ENCODE measurements at regions not wholly inside any gene's neighbourhood (a gene's known extent, or its start where the extent isn't known, plus 50 kb on each side); places are given as distances from the start of the nearest gene placed in this dataset.

DNA sequence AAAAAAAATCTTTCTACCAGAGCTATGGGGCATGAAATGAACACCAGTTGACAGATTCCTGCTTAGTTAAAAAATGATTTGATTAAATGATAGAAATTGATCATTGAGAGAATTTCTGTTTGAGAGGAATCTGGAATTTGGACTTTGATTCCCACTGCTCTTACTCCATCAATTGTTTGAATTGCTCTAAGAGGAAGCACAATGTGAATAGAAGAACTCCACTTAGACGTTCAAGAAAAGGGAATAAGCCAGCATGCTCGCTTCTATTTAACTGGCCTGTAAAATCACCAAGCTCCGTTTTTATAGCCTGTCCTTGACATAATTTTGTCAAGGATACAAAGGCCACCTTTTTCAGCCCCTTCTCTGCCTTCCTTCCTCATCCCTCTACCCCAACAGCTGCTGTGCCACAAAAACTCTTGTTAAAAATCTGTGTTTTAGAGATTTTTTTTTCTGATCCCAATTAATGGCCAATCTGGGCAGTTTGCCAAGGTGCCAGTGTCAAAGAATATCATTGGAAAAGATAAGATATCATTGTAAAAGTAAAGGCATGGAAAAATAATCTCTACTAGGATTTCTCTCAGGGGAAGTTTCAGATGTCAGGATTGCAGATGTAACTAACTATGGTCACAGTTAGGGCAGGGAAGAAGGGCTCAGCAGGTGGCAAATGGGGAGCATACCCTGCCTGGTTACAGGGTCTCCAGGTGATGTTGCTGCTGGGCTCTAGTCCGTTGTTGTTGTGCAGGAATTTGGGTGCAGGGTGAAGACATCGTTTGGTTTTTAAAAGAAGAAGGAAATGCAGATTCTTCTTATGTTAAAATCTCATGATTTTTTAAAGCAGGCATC is 301.8 kb upstream of the PDZRN3 start:
- TF ChIP-seq, protein P1, sequence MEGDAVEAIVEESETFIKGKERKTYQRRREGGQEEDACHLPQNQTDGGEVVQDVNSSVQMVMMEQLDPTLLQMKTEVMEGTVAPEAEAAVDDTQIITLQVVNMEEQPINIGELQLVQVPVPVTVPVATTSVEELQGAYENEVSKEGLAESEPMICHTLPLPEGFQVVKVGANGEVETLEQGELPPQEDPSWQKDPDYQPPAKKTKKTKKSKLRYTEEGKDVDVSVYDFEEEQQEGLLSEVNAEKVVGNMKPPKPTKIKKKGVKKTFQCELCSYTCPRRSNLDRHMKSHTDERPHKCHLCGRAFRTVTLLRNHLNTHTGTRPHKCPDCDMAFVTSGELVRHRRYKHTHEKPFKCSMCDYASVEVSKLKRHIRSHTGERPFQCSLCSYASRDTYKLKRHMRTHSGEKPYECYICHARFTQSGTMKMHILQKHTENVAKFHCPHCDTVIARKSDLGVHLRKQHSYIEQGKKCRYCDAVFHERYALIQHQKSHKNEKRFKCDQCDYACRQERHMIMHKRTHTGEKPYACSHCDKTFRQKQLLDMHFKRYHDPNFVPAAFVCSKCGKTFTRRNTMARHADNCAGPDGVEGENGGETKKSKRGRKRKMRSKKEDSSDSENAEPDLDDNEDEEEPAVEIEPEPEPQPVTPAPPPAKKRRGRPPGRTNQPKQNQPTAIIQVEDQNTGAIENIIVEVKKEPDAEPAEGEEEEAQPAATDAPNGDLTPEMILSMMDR (IDR thresholded peaks at IDR 0.05; ENCODE audit: insufficient read depth, low read length, missing control alignments) = no peak
- DNase-seq (ENCODE audit: low read depth, low spot score) = no peak
- ChIA-PET CTCF (no interaction called here), POLR2A (no interaction called here)
- H3K4me3 ChIP-seq (ENCODE audit: low read depth, low read length) = no peak overlapping the region

DNA sequence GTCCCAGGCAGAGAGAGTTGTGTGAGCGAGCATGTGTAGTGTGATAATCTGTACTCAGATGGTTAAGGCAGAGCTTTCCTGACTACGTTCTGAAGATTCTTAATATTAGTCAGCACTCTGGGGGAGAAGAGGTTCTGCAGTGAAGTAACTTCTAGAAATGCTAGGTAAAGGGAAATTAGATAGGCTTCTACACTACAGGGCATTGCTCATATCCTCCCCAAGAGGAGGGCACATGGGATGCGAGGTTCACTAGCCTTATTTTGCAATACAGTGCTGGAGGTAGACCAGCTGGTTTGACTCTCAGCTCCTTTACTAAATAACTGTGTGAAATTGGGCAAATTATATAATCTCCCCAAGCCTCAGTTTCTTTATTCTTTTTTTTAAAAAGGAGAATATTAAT is 300.3 kb upstream of the PDZRN3 start:
- no peak overlapping the region for H3K4me3 ChIP-seq (ENCODE audit: low read depth, low read length)
- POLR2A ChIA-PET = no interaction called here
- DNase-seq (ENCODE audit: low read depth, low spot score) = no peak
- CTCF ChIA-PET = no interaction called here
- TF ChIP-seq, protein P1 (IDR thresholded peaks at IDR 0.05; ENCODE audit: insufficient read depth, low read length, missing control alignments) = no peak

DNA sequence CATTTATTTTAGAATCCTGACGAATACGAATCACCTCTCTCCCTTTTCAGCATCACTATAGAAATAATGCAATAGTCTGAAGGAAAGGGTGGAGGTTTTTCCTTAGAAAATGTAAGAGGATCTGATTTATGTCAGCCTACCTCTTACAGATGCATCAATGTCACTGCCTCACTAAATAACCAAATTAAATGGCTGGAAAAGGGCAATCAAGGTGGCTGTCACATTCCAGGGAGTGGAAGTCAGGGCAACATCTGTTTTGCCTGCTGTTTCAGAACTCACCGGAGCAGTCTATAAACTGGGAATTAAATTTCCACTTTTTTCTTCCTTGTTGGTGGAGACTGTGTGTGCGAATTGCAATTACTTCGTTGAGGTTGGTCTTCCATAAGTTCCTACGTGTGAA is 299.3 kb upstream of the PDZRN3 start:
- no peak overlapping the region for H3K4me3 ChIP-seq (ENCODE audit: low read depth, low read length)
- POLR2A ChIA-PET = interaction anchor here (0.6 kb wide), 1 partner anchor 75 kb away, joined by 4 read pairs; no protein-coding TSS in a partner anchor
- no peak for DNase-seq (ENCODE audit: low read depth, low spot score)
- CTCF ChIA-PET = no interaction called here
- TF ChIP-seq, protein P1 (IDR thresholded peaks at IDR 0.05; ENCODE audit: insufficient read depth, low read length, missing control alignments) = no peak

DNA sequence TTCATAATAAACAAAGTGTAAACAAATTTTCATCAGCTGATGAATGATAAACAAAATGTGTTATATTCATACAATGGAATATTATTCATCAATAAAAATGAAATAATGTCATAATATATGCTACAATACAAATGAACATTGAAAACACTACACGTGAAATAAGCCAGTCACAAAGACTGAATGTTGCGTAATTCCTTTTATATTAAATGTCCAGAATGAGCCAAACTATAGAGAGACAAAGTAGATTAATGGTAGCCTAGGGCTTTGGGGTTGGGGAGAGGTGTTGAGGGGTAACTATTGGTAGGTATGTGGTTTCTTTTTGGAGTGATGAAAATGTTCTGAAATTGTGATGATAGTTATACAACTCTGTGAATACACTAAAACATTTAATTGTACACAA is 292.9 kb upstream of the PDZRN3 start:
- no peak overlapping the region for H3K4me3 ChIP-seq (ENCODE audit: low read depth, low read length)
- no peak for DNase-seq (ENCODE audit: low read depth, low spot score)
- TF ChIP-seq, protein P1 (IDR thresholded peaks at IDR 0.05; ENCODE audit: insufficient read depth, low read length, missing control alignments) = no peak
- ChIA-PET POLR2A (no interaction called here), CTCF (no interaction called here)

DNA sequence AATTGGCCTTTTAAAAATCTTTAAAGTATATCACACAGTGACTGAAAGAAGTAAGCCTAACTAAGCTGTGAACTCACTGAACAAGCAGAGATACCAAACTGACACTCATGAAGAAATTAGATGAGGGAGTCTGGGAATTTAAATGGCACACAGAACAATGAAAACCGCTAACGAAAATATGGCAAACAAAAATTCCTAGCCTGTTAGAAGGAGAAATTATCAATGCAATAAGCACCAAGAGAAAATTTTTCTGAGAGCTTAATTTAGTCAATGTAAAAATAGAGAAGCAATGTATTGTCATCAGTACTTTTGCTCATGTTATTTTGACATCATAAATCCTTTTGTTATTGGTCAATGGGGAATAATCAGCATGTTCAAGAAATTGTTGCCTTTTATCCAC is 291.1 kb upstream of the PDZRN3 start:
- POLR2A ChIA-PET = no interaction called here
- CTCF ChIA-PET = interaction anchor here (1.6 kb wide), 1 partner anchor 8 kb away, joined by 3 read pairs; no protein-coding TSS in a partner anchor
- no peak overlapping the region for H3K4me3 ChIP-seq (ENCODE audit: low read depth, low read length)
- DNase-seq (ENCODE audit: low read depth, low spot score) = no peak
- TF ChIP-seq, protein P1 (IDR thresholded peaks at IDR 0.05; ENCODE audit: insufficient read depth, low read length, missing control alignments) = no peak

DNA sequence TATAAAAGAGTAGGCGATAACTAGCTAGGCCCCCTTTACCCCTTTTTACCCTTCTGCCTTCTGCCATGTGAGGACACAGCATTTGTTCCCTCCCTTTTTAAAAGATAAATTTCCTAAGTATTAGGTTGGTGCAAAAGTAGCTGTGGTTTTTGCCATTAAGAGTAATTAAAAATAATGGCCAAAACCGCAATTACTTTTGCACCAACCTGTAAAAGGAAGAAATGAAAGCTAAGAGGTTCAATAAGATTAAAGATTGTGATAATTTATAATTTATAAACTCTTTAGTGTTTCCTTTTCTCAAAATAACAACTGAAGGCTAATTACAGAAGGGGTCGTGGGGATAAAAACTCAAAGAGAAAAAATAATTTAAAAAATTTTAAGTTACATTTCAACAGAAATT is 283.5 kb upstream of the PDZRN3 start:
- no peak for DNase-seq (ENCODE audit: low read depth, low spot score)
- TF ChIP-seq, protein P1 (IDR thresholded peaks at IDR 0.05; ENCODE audit: insufficient read depth, low read length, missing control alignments) = no peak
- no peak overlapping the region for H3K4me3 ChIP-seq (ENCODE audit: low read depth, low read length)
- ChIA-PET POLR2A (no interaction called here), CTCF (interaction anchor here (1.2 kb wide), 1 partner anchor 8 kb away, joined by 3 read pairs; no protein-coding TSS in a partner anchor)
